ENCODE measurements at regions not wholly inside any gene's neighbourhood (a gene's known extent, or its start where the extent isn't known, plus 50 kb on each side); places are given as distances from the start of the nearest gene placed in this dataset.

DNA sequence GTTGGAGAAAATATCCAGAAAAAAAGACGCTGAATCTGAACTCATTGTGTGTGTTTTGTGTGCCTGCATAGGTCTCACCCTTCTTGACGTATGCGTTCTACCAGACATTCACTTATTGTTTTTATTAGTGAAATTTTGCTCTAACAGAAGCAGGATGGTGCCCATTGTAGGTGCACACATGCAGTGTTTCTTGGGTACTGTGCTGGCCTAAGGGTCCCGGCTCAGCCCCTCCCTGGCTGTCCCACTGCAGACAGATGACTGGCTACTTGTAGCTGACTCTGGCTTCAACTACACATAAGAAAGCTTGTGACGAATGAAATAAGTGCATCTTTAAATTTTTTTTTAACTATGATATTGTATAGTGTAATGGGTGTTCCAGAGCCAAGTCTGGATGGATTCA is 227.0 kb downstream of the CBLN1 start:
- no peaks in the 10 kb centered on the region for H3K9me3 ChIP-seq (ENCODE audit: low read depth)
- H3K4me3 ChIP-seq, result no peak overlapping the region
- no peaks in the 10 kb centered on the region for H3K36me3 ChIP-seq
- no peak overlapping the region for H3K27ac ChIP-seq
- no peaks in the 10 kb centered on the region for H3K27me3 ChIP-seq
- no peak for DNase-seq (ENCODE audit: low read depth in 1 of 2, low spot score in 1 of 2)
- no peaks in the 10 kb centered on the region for H3K4me1 ChIP-seq (ENCODE audit: low read depth)
- TF ChIP-seq, protein P1, sequence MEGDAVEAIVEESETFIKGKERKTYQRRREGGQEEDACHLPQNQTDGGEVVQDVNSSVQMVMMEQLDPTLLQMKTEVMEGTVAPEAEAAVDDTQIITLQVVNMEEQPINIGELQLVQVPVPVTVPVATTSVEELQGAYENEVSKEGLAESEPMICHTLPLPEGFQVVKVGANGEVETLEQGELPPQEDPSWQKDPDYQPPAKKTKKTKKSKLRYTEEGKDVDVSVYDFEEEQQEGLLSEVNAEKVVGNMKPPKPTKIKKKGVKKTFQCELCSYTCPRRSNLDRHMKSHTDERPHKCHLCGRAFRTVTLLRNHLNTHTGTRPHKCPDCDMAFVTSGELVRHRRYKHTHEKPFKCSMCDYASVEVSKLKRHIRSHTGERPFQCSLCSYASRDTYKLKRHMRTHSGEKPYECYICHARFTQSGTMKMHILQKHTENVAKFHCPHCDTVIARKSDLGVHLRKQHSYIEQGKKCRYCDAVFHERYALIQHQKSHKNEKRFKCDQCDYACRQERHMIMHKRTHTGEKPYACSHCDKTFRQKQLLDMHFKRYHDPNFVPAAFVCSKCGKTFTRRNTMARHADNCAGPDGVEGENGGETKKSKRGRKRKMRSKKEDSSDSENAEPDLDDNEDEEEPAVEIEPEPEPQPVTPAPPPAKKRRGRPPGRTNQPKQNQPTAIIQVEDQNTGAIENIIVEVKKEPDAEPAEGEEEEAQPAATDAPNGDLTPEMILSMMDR (IDR thresholded peaks at IDR 0.05; ENCODE audit: low read depth, low read length), result no peak

DNA sequence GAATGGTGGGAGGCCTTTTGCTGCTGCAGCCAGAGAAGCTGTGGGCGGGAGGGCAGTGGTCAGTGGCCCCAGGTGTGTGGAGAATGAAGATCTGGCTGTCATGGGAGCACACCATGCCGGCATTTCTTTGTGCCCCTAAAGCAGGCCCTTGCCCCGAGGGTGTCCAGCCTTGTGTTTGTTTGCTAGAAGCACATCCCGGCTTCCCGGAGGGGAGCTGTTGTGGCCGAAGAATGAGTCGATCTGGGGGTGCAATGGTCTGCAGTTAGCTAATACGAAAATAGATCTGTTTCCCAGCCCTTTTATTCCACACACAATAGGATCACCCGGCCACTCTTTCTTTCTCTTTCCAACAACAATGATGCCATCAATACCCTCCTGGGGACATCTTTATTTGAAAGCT is 228.8 kb downstream of the CBLN1 start:
- Histone ChIP-seq H3K4me1 (ENCODE audit: low read depth) (no peaks in the 10 kb centered on the region), H3K9me3 (ENCODE audit: low read depth) (no peaks in the 10 kb centered on the region), H3K36me3 (no peaks in the 10 kb centered on the region), H3K4me3 (no peak overlapping the region), H3K27me3 (no peaks in the 10 kb centered on the region), H3K27ac (no peak overlapping the region)
- DNase-seq (ENCODE audit: low read depth in 1 of 2, low spot score in 1 of 2), result no peak
- TF ChIP-seq, protein P1 (IDR thresholded peaks at IDR 0.05; ENCODE audit: low read depth, low read length), result no peak

DNA sequence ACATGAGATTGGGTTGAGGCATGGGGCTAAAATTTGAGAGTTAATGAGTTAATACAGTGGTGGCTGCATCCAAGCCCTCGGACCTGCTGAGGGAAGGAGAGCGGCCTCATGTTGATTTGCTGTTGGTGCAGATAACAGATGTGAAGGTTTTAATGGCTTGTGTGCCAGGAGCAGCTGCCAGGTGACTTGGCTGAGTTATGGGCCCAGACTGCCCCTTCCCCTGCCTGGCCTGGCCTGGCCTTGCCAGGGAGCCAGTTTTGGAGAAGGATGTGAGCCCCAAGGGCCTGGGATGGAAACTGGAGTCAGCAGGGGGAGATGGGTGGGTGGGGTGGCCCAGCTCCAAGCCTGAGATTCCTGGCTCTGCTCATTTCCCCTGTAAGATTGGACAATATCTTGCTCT is 230.1 kb downstream of the CBLN1 start:
- Histone ChIP-seq H3K4me1 (ENCODE audit: low read depth) (no peaks in the 10 kb centered on the region), H3K27me3 (no peaks in the 10 kb centered on the region), H3K4me3 (no peak overlapping the region), H3K36me3 (no peaks in the 10 kb centered on the region), H3K9me3 (ENCODE audit: low read depth) (no peaks in the 10 kb centered on the region), H3K27ac (no peak overlapping the region)
- TF ChIP-seq, protein P1 (IDR thresholded peaks at IDR 0.05; ENCODE audit: low read depth, low read length), result no peak
- no peak for DNase-seq (ENCODE audit: low read depth in 1 of 2, low spot score in 1 of 2)

DNA sequence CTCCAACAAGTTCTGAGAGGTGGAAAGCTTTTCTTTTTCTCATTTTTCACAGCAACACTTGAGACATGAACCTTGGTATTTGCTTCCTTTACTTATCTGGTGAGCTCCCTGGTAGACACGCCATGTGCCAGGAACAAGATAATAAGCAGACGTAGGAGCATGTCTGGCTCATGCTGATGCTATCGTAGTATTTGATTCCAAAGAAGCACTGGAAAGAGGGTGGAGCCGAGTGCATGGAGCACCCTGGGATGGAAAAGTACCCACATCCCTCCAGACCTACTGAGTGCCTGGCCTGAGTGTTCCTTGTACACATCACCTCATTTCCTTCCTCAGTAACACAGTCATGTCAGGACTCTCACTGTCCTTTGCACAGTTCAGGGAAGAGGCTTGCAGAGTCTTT is 231.0 kb downstream of the CBLN1 start:
- no peaks in the 10 kb centered on the region for H3K9me3 ChIP-seq (ENCODE audit: low read depth)
- TF ChIP-seq, protein P1 (IDR thresholded peaks at IDR 0.05; ENCODE audit: low read depth, low read length), result no peak
- no peaks in the 10 kb centered on the region for H3K4me1 ChIP-seq (ENCODE audit: low read depth)
- no peaks in the 10 kb centered on the region for H3K27me3 ChIP-seq
- no peak overlapping the region for H3K4me3 ChIP-seq
- peak in 1 of 2 donors; percentile 6 for DNase-seq (ENCODE audit: low read depth in 1 of 2, low spot score in 1 of 2)
- no peak overlapping the region for H3K27ac ChIP-seq
- H3K36me3 ChIP-seq, result no peaks in the 10 kb centered on the region

DNA sequence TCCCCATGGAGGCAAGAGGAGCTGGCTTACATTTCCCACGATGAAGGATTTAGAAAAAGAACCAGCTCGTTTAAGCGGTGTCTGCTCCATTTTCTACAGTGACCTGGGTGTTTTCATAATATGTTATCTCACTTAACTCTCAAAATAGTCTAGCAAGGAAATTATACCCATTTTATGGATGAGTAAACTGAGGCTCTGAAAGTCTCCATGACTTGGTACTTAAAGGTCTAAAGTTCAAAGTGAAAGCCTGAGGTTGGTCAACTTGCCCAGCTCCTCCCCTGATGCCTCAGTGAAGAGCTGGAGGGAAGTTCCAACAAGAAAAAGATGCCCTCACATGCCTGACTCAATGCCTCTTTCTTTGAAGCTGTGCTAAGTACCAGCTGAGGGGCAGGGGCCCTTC is 232.0 kb downstream of the CBLN1 start:
- DNase-seq (ENCODE audit: low read depth in 1 of 2, low spot score in 1 of 2), result no peak
- TF ChIP-seq, protein P1 (IDR thresholded peaks at IDR 0.05; ENCODE audit: low read depth, low read length), result no peak
- no peaks in the 10 kb centered on the region for H3K36me3 ChIP-seq

DNA sequence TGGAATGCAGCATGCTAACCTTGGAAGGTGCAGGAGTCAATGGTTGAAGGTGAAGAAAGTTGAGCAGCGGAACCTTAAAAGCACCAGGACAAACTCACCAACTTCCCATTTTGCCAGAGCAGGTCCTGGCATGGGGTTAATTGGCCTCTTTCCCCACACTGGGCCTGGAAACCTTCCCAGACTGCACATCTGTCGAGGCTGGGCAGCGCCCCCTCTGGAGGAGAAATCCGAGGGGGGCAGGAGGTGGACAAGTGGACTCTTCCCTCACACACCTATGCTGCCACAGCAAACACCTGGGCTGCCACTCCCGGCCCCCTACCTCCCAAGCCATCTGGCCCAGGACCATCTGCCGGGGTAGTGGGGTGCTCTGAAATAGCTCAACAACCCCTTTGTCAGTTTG is 232.4 kb downstream of the CBLN1 start:
- TF ChIP-seq, protein P1 (IDR thresholded peaks at IDR 0.05; ENCODE audit: low read depth, low read length), result no peak
- H3K27me3 ChIP-seq, result no peaks in the 10 kb centered on the region
- no peaks in the 10 kb centered on the region for H3K4me1 ChIP-seq (ENCODE audit: low read depth)
- H3K4me3 ChIP-seq, result no peak overlapping the region
- H3K27ac ChIP-seq, result no peak overlapping the region
- no peaks in the 10 kb centered on the region for H3K36me3 ChIP-seq
- no peak for DNase-seq (ENCODE audit: low read depth in 1 of 2, low spot score in 1 of 2)
- H3K9me3 ChIP-seq (ENCODE audit: low read depth), result no peaks in the 10 kb centered on the region

More for the DNA sequence above, 232.0 kb downstream of the CBLN1 start:
- Histone ChIP-seq H3K27ac (no peak overlapping the region), H3K27me3 (no peaks in the 10 kb centered on the region), H3K4me1 (ENCODE audit: low read depth) (no peaks in the 10 kb centered on the region), H3K4me3 (no peak overlapping the region), H3K9me3 (ENCODE audit: low read depth) (no peaks in the 10 kb centered on the region)
